ENCODE measurements at regions not wholly inside any gene's neighbourhood (a gene's known extent, or its start where the extent isn't known, plus 50 kb on each side); places are given as distances from the start of the nearest gene placed in this dataset.

- TF ChIP-seq CTCF (IDR thresholded peaks at IDR 0.05; ENCODE audit: insufficient read depth, low read length, poor library complexity, severe bottlenecking), result no peak
- TF ChIP-seq EZH2phosphoT487 (conservative IDR thresholded peaks at IDR 0.05; ENCODE audit: low read length), result no peak
Measured at GRCh38 chr6:11349880-11350279, 117.4 kb upstream of the NEDD9 start.

Data from SU-DHL-6 (cell line).